KMS-11 (cell line): ENCODE measurements at regions not wholly inside any gene's neighbourhood (a gene's known extent, or its start where the extent isn't known, plus 50 kb on each side); places are given as distances from the start of the nearest gene placed in this dataset.

Source experiments
- H2AFZ ChIP-seq: fragments of 200-600 bp; sonication (generic); 2 replicates; pipeline ENCODE4 v1.6.1; 2016; ENCODE audit warnings: antibody characterized with exemption, mixed run types, low read depth
- H3K27ac ChIP-seq: fragments of 200-600 bp; sonication (generic); 2 replicates; pipeline ENCODE4 v1.6.1; 2016; ENCODE audit warnings: mild to moderate bottlenecking, mixed run types
- H3K27me3 ChIP-seq: fragments of 200-600 bp; sonication (generic); 2 replicates; pipeline ENCODE4 v1.6.1; 2017; ENCODE audit warnings: mild to moderate bottlenecking, low read depth, mixed run types, moderate library complexity; ENCODE audit not compliant: insufficient read depth
- H3K36me3 ChIP-seq: fragments of 200-600 bp; sonication (generic); 2 replicates; pipeline ENCODE4 v1.6.1; 2017; ENCODE audit warnings: mild to moderate bottlenecking, mixed run types; ENCODE audit not compliant: insufficient read depth
- H3K4me1 ChIP-seq: fragments of 200-600 bp; sonication (generic); 2 replicates; pipeline ENCODE4 v1.6.1; 2016; ENCODE audit warnings: mild to moderate bottlenecking, low read depth, mixed run types; ENCODE audit not compliant: poor library complexity, severe bottlenecking
- H3K4me2 ChIP-seq: fragments of 200-600 bp; sonication (generic); 2 replicates; pipeline ENCODE4 v1.7.0; 2016; ENCODE audit warnings: mild to moderate bottlenecking, mixed run types
- H3K4me3 ChIP-seq: fragments of 200-600 bp; sonication (generic); IDR thresholded peaks from 2 replicates; pipeline ENCODE4 v1.6.1; 2017; ENCODE audit warnings: low read depth, low read length, mixed read lengths; ENCODE audit not compliant: insufficient read depth
- H3K79me2 ChIP-seq: fragments of 200-600 bp; sonication (generic); 2 replicates; pipeline ENCODE4 v1.6.1; 2016; ENCODE audit warnings: low read depth, mixed run types; ENCODE audit not compliant: insufficient read depth
- H3K9ac ChIP-seq: fragments of 200-600 bp; sonication (generic); 2 replicates; pipeline ENCODE4 v1.6.1; 2016; ENCODE audit warnings: mild to moderate bottlenecking, mixed run types
- H4K20me1 ChIP-seq: fragments of 200-600 bp; sonication (generic); 2 replicates; pipeline ENCODE4 v1.6.1; 2016; ENCODE audit warnings: mild to moderate bottlenecking, mixed run types; ENCODE audit not compliant: insufficient read depth
- CTCF ChIP-seq: fragments of 200-600 bp; sonication (generic); conservative IDR thresholded peaks from 2 replicates; pipeline ENCODE4 v1.6.1; 2017; ENCODE audit warnings: low read depth, mild to moderate bottlenecking, antibody characterized with exemption, low read length, moderate library complexity, mixed read lengths

GRCh38 chr21:35291973-35292627 is 243.0 kb upstream of the RUNX1 start:
- TF ChIP-seq CTCF, result no peak
- Histone ChIP-seq H3K4me2 (no peak overlapping the region), H4K20me1 (no peaks in the 10 kb centered on the region), H2AFZ (no peak overlapping the region), H3K4me3 (no peak overlapping the region), H3K79me2 (no peaks in the 10 kb centered on the region), H3K4me1 (peaks cover 36% of the 10 kb centered on the region), H3K27me3 (no peaks in the 10 kb centered on the region), H3K36me3 (no peaks in the 10 kb centered on the region), H3K27ac (no peak overlapping the region), H3K9ac (no peak overlapping the region)

GRCh38 chr21:35291034-35291433 is 241.9 kb upstream of the RUNX1 start:
- no peak overlapping the region for H2AFZ ChIP-seq
- H3K4me3 ChIP-seq, result no peak overlapping the region
- H3K36me3 ChIP-seq, result no peaks in the 10 kb centered on the region
- H3K9ac ChIP-seq, result no peak overlapping the region
- TF ChIP-seq CTCF, result no peak
- H3K27me3 ChIP-seq, result no peaks in the 10 kb centered on the region
- no peak overlapping the region for H3K4me2 ChIP-seq
- no peaks in the 10 kb centered on the region for H3K79me2 ChIP-seq
- H3K27ac ChIP-seq, result no peak overlapping the region
- H3K4me1 ChIP-seq, result peaks cover 33% of the 10 kb centered on the region
- H4K20me1 ChIP-seq, result no peaks in the 10 kb centered on the region

- H2AFZ ChIP-seq, result no peak overlapping the region
- no peaks in the 10 kb centered on the region for H3K36me3 ChIP-seq
- H3K27ac ChIP-seq, result no peak overlapping the region
- no peaks in the 10 kb centered on the region for H3K27me3 ChIP-seq
- H3K79me2 ChIP-seq, result no peaks in the 10 kb centered on the region
- no peaks in the 10 kb centered on the region for H4K20me1 ChIP-seq
- H3K9ac ChIP-seq, result no peak overlapping the region
- no peak for TF ChIP-seq CTCF
- H3K4me2 ChIP-seq, result no peak overlapping the region
- H3K4me3 ChIP-seq, result no peak overlapping the region
- peaks cover 5% of the 10 kb centered on the region for H3K4me1 ChIP-seq
These were observed 239.1 kb upstream of the RUNX1 start for GRCh38 chr21:35288238-35288637.

GRCh38 chr21:35284199-35284598 is 235.1 kb upstream of the RUNX1 start:
- H3K27ac ChIP-seq, result no peak overlapping the region
- H3K4me3 ChIP-seq, result no peak overlapping the region
- H3K27me3 ChIP-seq, result no peaks in the 10 kb centered on the region
- H2AFZ ChIP-seq, result no peak overlapping the region
- no peaks in the 10 kb centered on the region for H3K79me2 ChIP-seq
- no peak for TF ChIP-seq CTCF
- no peaks in the 10 kb centered on the region for H3K4me1 ChIP-seq
- no peaks in the 10 kb centered on the region for H3K36me3 ChIP-seq
- H3K4me2 ChIP-seq, result no peak overlapping the region
- H3K9ac ChIP-seq, result no peak overlapping the region
- H4K20me1 ChIP-seq, result no peaks in the 10 kb centered on the region
